DMS53 treated with DMSO at 0.1 percent for 48 hours (cell line): ENCODE measurements at regions not wholly inside any gene's neighbourhood (a gene's known extent, or its start where the extent isn't known, plus 50 kb on each side); places are given as distances from the start of the nearest gene placed in this dataset.

Source experiments
- DNase-seq: peaks from one replicate; lab custom pipeline; 2025; ENCODE audit not compliant: unreplicated experiment; lab: John Stamatoyannopoulos, UW

- DNase-seq, result no peak
Observed at GRCh38 chr2:129742415-129743180, 236.9 kb upstream of the RAB6C start.

GRCh38 chr2:129744141-129744540 is 235.3 kb upstream of the RAB6C start:
- DNase-seq, result no peak

- no peak for DNase-seq
Observed at GRCh38 chr2:129744649-129745048, 234.8 kb upstream of the RAB6C start.

GRCh38 chr2:129747500-129748125 is 231.9 kb upstream of the RAB6C start:
- no peak for DNase-seq

- no peak for DNase-seq
Observed at GRCh38 chr2:129748250-129748649, 231.2 kb upstream of the RAB6C start.

GRCh38 chr2:129748653-129749052 is 230.8 kb upstream of the RAB6C start:
- DNase-seq, result no peak

- no peak for DNase-seq
Observed at GRCh38 chr2:129751409-129751808, 228.1 kb upstream of the RAB6C start.

- no peak for DNase-seq
Observed at GRCh38 chr2:129752176-129752575, 227.3 kb upstream of the RAB6C start.

- DNase-seq, result no peak
Observed at GRCh38 chr2:129752686-129753085, 226.8 kb upstream of the RAB6C start.

GRCh38 chr2:129753261-129753660 is 226.2 kb upstream of the RAB6C start:
- DNase-seq, result no peak

GRCh38 chr2:129754421-129754820 is 225.0 kb upstream of the RAB6C start:
- peak; percentile 10 for DNase-seq

- no peak for DNase-seq
Observed at GRCh38 chr2:129754831-129755230, 224.6 kb upstream of the RAB6C start.

- DNase-seq, result no peak
Observed at GRCh38 chr2:129755786-129756185, 223.7 kb upstream of the RAB6C start.

- DNase-seq, result no peak
Observed at GRCh38 chr2:129756276-129756675, 223.2 kb upstream of the RAB6C start.

- no peak for DNase-seq
Observed at GRCh38 chr2:129757366-129757914, 222.0 kb upstream of the RAB6C start.

- DNase-seq, result no peak
Observed at GRCh38 chr2:129757915-129758783, 221.3 kb upstream of the RAB6C start.

- no peak for DNase-seq
Observed at GRCh38 chr2:129758784-129759471, 220.5 kb upstream of the RAB6C start.

- DNase-seq, result no peak
Observed at GRCh38 chr2:129759472-129760010, 219.9 kb upstream of the RAB6C start.

GRCh38 chr2:129760669-129761068 is 218.8 kb upstream of the RAB6C start:
- no peak for DNase-seq

- DNase-seq, result no peak
Observed at GRCh38 chr2:129761569-129762021, 217.9 kb upstream of the RAB6C start.
